ENCODE measurements at regions not wholly inside any gene's neighbourhood (a gene's known extent, or its start where the extent isn't known, plus 50 kb on each side); places are given as distances from the start of the nearest gene placed in this dataset.
"Not testable (repeated sequence)": the region's sequence is repeated elsewhere in the genome, so short reads cannot be mapped to it uniquely, and the experiment has no call there.

GRCh38 chr7:24396387-24396786 is 112.4 kb downstream of the NPY start:
- not testable (repeated sequence) for DNase-seq

DNA sequence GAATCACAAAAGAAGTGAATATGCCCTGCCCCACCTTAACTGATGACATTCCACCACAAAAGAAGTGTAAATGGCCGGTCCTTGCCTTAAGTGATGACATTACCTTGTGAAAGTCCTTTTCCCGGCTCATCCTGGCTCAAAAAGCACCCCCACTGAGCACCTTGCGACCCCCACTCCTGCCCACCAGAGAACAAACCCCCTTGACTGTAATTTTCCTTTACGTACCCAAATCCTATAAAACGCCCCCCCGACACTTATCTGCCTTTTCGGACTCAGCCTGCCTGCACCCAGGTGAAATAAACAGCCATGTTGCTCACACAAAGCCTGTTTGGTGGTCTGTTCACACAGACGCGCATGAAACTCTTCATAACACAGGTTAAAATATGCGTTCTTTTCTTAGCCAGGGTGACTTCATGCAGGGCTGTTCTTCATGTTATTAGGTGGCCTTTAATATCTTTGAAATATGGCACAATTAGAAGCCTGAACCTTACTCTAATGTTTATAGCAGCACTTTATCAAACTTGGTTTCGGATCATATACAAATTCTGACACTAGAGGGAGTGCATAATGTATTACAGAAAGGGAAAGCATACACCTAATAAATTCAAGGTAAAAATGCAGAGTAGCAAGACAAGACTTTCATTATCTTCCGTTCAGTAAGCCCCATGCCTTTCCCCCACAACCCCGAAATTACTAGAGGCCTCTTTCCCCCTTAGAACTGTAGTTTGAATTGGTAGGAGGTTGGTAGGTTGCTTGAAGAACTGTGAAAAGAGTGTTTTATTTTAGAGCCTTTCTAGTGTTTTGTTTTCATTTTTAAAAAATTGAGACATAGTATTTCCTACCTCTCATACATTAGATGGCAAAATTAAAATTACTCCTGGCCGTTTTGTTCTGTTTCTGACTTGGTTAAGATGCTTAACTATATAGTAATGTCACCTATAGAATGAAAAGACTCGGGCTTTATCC is 117.9 kb downstream of the NPY start:
- peak; percentile 7 for DNase-seq

- no peak for DNase-seq
These were observed 118.7 kb downstream of the NPY start for GRCh38 chr7:24402655-24403054.

DNA sequence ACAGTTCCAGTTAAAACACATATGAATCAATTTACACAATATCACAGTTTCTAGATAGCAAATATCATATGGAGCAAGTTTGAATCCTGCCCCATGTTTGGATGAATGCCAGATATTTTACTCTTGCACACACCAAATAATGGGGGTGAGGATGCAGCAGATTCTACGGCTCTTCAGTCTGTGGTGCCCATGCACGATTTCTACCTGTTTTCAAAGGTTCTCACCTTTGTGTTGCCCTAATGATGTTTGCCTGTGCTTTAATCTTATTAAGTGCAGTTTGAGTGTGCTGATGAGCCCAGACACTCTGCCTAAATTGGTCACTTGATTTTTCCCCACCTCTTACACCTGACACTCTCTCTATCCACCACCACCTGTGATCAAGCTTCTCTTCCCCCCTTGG is 119.6 kb downstream of the NPY start:
- no peak for DNase-seq

- DNase-seq = no peak
These were observed 120.3 kb downstream of the NPY start for GRCh38 chr7:24404315-24404714.

DNA sequence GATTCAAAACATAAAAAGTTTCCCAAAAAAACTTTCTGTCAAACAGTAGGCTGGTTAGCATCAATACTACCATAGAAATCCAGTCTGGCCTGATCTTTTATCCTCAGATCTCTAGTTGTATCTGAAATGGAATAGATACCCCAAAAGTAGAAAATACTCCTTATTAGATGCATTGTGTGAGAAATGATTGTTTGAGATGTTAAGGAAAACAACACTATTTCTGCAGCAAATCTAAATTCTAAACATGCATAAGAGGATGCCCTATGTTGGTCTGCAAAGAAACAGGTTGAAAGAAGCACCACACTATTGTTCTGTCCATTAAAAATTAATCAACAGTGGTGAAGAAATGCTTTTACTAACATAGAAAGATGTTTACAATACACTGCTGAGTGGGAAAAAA is 121.0 kb downstream of the NPY start:
- no peak for DNase-seq

DNA sequence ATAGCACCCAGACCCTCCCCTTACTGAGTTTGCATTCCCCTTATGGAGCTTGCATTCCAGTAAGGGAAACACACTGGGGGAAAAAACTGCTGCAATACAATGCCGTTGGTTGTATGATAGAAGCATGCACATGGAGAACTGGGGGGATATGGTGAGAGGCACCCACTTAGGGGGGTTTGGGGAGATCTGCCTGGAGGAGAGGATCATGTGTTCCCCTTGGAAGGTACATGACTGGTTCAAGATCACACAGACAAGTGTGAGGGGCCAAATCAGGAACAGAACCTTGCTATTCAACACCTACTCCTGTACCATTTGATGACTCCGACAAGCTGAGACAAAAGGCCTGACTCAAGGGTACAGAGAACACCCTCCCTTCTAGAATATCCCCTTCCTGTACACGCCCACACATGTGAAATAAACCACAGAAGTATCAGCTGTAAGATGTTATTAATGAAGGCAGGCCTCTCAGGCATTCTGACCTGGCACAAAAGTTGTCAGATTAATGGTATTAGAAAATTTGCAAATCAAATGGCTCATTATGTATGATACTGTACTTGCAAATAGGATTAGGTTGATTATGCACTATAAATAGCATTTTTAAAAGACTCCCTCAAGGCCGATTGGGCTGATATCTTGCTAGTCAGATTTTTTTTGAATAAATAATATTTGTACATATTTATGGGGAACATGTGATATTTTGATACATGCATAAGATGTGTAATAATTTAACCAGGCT is 122.2 kb downstream of the NPY start:
- no peak for DNase-seq

DNA sequence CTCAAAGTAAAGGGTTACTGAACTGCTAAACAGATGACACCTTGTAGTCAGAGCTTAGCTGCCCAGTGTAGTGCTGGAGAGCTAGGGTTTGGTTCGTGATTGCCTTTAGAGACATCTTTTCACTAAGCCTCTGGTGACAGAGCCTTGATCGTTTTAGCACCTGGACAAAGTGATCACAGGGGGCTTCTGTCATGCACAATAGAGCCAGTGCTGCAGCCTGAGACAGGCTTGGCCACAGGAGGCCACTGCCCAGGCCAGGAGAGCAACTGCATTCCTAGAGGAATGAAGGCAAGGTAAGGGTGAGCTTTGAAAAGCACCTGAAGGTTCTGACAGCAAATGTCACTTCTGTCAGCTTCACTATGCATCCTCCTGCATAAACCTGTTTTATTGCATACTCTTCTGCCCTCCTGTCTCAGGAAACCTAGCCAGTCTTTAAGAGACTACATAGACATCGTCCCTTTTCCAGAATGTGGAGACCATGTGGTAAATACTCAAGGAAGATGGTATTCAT is 122.9 kb downstream of the NPY start:
- DNase-seq = no peak

GRCh38 chr7:24407965-24408364 is 124.0 kb downstream of the NPY start:
- DNase-seq = no peak

- no peak for DNase-seq
These were observed 124.9 kb downstream of the NPY start for GRCh38 chr7:24408798-24409430.

GRCh38 chr7:24409431-24410024 is 125.5 kb downstream of the NPY start:
- no peak for DNase-seq

DNA sequence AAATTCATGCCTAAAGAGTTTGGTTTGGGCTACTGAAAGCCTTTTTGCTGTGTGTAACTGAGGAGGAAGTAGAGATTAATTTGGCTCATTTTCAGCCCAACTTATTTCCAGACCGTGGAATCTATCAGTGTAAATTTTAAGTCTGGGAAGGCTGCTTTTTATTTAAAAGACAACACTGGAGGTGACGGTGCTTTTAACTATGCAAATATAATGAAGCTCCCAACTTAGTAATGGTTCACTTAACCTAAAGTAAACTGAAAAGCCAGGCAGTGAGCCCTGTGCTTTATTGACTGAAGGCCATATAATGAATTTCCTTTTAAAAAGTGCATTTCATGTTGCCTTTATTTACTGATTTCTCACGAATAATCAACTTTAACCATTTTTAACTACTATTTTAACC is 127.2 kb downstream of the NPY start:
- DNase-seq = no peak

DNA sequence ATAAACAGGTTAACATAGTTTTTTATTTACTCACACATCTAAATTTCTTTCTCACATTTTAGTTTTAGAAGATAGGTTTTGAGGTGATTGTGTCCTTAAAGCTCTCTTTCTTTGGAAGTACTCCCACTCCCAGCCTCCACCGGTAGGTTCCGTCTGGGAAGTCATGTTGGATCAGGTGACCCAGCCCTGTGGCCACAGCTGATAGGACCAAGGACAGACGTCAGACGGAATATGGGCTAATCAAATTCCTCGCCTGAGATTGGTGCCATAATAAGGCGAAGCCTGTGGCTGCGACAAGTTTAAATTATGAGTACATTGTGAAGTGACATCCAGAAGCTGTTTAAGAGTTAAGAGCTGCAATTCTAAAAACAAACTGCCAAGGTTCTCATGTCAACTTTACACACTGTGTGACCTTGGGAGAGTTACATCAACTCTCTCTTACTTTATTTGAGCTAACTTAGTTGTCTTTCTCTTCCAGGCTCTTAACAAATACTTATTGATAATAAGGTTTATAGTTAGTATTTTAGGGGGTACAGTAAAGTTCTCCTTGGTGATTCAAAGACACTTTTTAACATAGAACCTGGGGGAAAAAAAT is 133.6 kb downstream of the NPY start:
- no peak for DNase-seq

- no peak for DNase-seq
These were observed 135.1 kb downstream of the NPY start for GRCh38 chr7:24419077-24419476.

DNA sequence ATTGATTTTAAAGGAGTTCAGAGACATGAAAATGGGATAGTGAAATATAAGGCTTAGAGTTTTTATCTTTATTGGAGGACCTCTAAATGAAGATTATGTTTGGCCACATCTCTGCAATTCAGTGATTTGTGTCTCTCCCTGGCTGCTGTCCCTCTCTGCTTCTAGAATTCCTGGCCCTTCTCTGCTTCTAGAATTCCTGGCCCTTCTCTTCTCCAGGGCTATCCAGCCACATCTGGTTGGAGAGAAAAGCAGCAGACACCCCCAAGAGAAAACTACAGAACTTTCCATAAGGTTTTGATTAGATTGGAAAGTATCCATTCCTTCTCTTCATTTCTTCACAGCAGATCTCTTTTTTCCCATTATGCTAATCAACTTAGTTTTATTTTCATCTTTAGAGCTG is 135.5 kb downstream of the NPY start:
- DNase-seq = no peak

DNA sequence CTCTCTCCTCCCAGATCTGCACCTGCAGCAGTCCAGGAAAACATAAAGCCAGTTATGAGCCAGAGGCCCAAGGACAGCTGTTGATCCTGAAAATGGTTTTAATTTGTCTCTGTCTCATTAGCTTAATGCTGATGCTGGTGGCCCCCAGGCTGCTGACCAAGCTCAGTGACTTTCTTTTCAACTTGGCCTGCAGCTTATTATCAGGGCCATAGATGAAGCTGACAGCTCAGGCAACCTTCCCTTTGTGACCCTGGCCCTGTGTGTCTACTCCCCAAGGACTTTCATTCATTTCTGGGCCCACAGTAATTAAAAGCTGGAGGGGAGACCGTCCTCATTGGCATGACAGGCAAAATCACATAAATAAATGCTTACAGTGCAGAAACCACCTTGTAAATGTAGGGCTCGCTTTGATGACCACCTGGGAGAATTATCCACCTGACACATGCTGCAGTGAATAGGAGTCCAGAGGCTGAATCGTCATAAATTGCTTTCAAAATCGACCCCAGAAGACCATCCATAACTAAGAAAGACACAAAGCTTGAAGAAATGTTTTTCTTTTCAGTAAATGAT is 138.5 kb downstream of the NPY start:
- DNase-seq = no peak

DNA sequence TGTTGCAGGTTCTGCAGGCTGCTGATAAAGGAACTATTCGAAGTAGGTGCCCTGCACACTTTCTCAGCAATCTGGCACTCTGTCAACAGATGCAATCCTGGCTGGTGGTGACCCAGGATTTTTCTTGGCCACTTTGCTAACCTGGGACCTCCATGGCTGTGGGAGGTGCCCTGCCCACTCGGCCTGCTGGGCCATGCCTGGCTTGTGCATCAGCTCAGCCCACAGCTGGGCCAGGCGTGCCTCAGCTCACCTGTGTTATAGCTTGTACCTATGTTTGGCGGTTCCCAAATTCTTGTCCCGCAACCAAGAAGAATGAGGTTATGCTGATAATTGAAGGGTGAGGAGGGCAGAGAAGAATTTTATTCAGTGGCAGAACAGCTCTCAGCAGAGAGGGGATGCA is 141.7 kb downstream of the NPY start:
- DNase-seq = no peak

DNA sequence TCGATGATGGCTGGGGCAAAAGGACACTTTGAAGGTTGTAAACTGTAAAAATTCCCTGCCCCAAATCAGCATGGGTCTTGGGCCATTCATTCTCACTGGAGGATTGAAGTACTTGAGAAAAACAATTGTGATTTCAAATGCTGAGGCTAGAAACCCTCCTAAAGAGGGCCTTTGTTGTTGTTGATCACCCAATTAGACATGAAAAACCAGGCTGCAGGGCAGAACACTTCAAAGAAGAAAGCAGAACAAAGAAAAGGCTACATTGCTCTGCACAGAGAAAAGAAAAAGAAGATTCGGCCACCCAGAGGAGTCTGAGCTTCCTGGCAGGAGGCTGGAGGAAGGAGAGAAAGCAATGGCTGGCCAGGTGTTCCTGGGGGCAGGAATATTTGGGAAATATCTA is 143.1 kb downstream of the NPY start:
- DNase-seq = no peak

DNA sequence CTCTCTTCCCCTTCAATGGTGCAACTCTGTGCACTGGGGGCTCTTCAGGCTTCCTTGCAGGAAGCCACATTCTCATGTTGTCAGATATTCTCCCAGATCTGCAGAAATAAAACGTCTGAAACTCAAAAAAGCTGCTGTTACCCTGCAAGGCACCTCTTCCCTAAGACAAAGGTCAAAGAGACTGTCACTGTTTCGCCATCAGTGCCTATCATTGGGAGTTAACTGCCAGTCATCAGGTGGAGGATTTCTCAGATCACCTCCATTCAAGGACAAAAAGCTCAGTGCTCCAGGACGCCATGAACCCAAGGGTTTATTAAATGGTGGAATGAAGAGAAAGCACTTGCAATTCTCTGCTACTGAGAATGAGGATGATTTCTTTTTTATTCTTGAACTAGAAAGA is 144.6 kb upstream of the PALS2 start:
- DNase-seq = no peak

GRCh38 chr7:24432677-24433076 is 140.6 kb upstream of the PALS2 start:
- no peak for DNase-seq

GRCh38 chr7:24434972-24435371 is 138.3 kb upstream of the PALS2 start:
- no peak for DNase-seq

All from suppressor macrophage treated with lipopolysaccharide for 4 hours (primary cell).